NCI-H1105 (cell line): ENCODE measurements at regions not wholly inside any gene's neighbourhood (a gene's known extent, or its start where the extent isn't known, plus 50 kb on each side); places are given as distances from the start of the nearest gene placed in this dataset.

Experiments
- DNase-seq: peaks from one replicate; lab custom pipeline; 2025; lab: John Stamatoyannopoulos, UW

GRCh38 chr14:100467046-100467750 lies 120.0 kb downstream of the BEGAIN start:
- DNase-seq, result no peak

- DNase-seq, result no peak
Observed at GRCh38 chr14:100467939-100468338, 119.3 kb downstream of the BEGAIN start.

GRCh38 chr14:100468557-100468956 lies 118.7 kb downstream of the BEGAIN start:
- no peak for DNase-seq

GRCh38 chr14:100469632-100470522 lies 117.3 kb downstream of the BEGAIN start:
- DNase-seq, result no peak

GRCh38 chr14:100470523-100470897 lies 116.7 kb downstream of the BEGAIN start:
- no peak for DNase-seq

- peak; percentile 84 for DNase-seq
Observed at GRCh38 chr14:100471441-100472093, 115.7 kb downstream of the BEGAIN start.

- DNase-seq, result peak; percentile 80
Observed at GRCh38 chr14:100472094-100472455, 115.1 kb downstream of the BEGAIN start.

GRCh38 chr14:100472491-100472890 lies 114.7 kb downstream of the BEGAIN start:
- no peak for DNase-seq

- no peak for DNase-seq
Observed at GRCh38 chr14:100473249-100473648, 114.0 kb downstream of the BEGAIN start.

- DNase-seq, result peak; percentile 46
Observed at GRCh38 chr14:100474196-100474595, 113.0 kb downstream of the BEGAIN start.

- no peak for DNase-seq
Observed at GRCh38 chr14:100475268-100475667, 111.9 kb downstream of the BEGAIN start.

- no peak for DNase-seq
Observed at GRCh38 chr14:100476012-100476822, 111.0 kb downstream of the BEGAIN start.

GRCh38 chr14:100484531-100485267 lies 102.5 kb downstream of the BEGAIN start:
- no peak for DNase-seq

- no peak for DNase-seq
Observed at GRCh38 chr14:100486025-100486828, 101.0 kb downstream of the BEGAIN start.
